ENCODE measurements at regions not wholly inside any gene's neighbourhood (a gene's known extent, or its start where the extent isn't known, plus 50 kb on each side); places are given as distances from the start of the nearest gene placed in this dataset.

DNA sequence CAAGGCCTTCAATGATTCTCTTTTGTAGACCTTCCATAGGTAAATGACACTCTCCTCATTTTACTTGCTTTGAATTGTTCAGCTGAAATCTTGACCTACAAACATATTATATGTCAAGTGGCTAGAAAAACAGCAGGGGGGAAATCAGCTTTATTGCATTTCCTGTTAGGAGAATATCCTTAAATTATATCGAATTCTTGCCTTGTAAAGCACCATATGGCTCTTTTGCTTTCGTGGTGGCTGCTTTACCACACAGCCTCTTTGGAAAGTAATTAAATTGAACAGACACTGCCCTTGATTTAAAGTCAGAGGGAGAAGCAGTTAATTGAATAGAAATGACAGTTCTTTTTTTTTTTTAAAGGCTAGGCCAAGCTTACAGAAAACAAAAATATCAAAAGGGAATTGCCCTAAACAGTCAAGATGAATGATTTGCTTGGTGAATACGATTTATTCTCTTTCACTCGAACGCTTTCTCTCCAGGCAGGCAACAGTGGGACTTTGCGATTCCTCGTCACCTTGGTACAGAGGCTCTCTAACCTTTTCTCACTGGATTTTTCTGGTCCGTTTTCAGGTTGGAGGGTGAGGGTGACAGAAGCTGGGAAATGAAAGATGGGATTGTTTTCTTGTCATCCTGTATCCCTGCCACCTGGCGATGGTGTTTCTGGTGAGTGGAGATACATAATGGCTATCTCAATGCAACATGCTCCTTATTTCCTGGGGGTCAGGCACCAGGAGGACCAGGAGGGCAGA, 126.0 kb downstream of the GATA3 start (continued):
- TF ChIP-seq CTCF (IDR thresholded peaks at IDR 0.05; ENCODE audit: low read depth, low read length, missing input control) (no peak), JUND (IDR thresholded peaks at IDR 0.05) (no peak)

DNA sequence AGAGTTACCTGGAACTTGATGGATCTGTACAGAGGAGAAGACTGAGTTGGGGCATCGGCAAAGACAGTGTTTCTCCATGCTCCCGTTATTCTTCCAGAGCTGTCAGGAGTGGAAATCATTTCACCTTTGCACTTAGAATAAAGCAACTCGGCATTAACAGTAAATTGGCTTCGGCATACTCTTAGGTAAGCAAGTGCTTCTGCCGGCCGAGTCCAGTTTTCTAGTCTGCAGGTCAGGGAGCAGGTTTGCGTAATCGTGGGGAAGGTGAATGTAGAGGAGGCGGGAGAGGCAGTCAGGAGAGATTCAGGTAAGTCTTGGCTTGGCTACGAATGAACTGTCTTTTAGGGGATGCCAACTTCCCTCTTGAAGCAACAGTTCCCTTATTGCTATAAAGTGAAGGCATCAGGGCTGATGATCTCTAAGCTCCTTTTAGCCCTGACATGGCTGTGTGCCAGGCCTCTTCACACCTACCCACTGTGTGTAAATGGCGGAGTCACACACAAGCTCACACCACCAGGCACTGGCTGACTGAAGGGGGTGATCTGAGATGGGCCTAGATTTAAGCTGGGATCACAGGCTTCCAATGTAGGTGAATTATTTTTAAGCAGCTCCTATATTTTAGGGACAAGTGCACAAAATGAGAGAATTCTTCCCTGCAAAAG, 127.1 kb downstream of the GATA3 start:
- TF ChIP-seq TAF1 (conservative IDR thresholded peaks at IDR 0.05) (no peak), FOXA2 (IDR thresholded peaks at IDR 0.05) (peak; percentile 72), CTCF (IDR thresholded peaks at IDR 0.05; ENCODE audit: low read depth, low read length, missing input control) (no peak), SP1 (IDR thresholded peaks at IDR 0.05) (peak; percentile 96), GABPA (IDR thresholded peaks at IDR 0.05 in 1 of 2, conservative IDR thresholded peaks at IDR 0.05 in 1 of 2) (no peak), FOXA1 (IDR thresholded peaks at IDR 0.05) (peak; percentile 45), EGR1 (IDR thresholded peaks at IDR 0.05; ENCODE audit: low read depth in 2 of 2) (peak in 1 of 2 donors; percentile 65), RAD21 (IDR thresholded peaks at IDR 0.05) (peak; percentile 59), RXRA (IDR thresholded peaks at IDR 0.05) (peak; percentile 83 to 93), YY1 (IDR thresholded peaks at IDR 0.05) (peak; percentile 68), HNF4G (IDR thresholded peaks at IDR 0.05) (peak; percentile 97), JUND (IDR thresholded peaks at IDR 0.05) (peak; percentile 61 to 86), NR2F2 (IDR thresholded peaks at IDR 0.05) (peak; percentile 65), HNF4A (conservative IDR thresholded peaks at IDR 0.05) (peak; percentile 99 to 100), ZBTB33 (IDR thresholded peaks at IDR 0.05) (peak; percentile 72)
- TF ChIP-seq, protein P1, sequence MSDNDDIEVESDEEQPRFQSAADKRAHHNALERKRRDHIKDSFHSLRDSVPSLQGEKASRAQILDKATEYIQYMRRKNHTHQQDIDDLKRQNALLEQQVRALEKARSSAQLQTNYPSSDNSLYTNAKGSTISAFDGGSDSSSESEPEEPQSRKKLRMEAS (IDR thresholded peaks at IDR 0.05) = peak; percentile 76
- TF ChIP-seq, protein P2, sequence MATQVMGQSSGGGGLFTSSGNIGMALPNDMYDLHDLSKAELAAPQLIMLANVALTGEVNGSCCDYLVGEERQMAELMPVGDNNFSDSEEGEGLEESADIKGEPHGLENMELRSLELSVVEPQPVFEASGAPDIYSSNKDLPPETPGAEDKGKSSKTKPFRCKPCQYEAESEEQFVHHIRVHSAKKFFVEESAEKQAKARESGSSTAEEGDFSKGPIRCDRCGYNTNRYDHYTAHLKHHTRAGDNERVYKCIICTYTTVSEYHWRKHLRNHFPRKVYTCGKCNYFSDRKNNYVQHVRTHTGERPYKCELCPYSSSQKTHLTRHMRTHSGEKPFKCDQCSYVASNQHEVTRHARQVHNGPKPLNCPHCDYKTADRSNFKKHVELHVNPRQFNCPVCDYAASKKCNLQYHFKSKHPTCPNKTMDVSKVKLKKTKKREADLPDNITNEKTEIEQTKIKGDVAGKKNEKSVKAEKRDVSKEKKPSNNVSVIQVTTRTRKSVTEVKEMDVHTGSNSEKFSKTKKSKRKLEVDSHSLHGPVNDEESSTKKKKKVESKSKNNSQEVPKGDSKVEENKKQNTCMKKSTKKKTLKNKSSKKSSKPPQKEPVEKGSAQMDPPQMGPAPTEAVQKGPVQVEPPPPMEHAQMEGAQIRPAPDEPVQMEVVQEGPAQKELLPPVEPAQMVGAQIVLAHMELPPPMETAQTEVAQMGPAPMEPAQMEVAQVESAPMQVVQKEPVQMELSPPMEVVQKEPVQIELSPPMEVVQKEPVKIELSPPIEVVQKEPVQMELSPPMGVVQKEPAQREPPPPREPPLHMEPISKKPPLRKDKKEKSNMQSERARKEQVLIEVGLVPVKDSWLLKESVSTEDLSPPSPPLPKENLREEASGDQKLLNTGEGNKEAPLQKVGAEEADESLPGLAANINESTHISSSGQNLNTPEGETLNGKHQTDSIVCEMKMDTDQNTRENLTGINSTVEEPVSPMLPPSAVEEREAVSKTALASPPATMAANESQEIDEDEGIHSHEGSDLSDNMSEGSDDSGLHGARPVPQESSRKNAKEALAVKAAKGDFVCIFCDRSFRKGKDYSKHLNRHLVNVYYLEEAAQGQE (IDR thresholded peaks at IDR 0.05) = peak; percentile 73
- TF ChIP-seq, protein P3, sequence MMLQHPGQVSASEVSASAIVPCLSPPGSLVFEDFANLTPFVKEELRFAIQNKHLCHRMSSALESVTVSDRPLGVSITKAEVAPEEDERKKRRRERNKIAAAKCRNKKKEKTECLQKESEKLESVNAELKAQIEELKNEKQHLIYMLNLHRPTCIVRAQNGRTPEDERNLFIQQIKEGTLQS (IDR thresholded peaks at IDR 0.05) = peak; percentile 78
- DNase-seq (ENCODE audit: low spot score) = peak; percentile 44
- WGBS = 36% methylated on average over 11 of the region's 11 CpGs

More for the DNA sequence above, 127.1 kb downstream of the GATA3 start:
- Histone ChIP-seq H3K4me3 (ENCODE audit: low read depth in 1 of 3, low read length in 3 of 3) (peak overlapping the region in 1 of 3 donors; percentile 42), H3K27ac (ENCODE audit: low read depth in 1 of 2, low read length in 2 of 2) (peak overlapping the region; percentile 27 to 40), H3K4me1 (ENCODE audit: control insufficient read depth in 4 of 4, insufficient read depth in 4 of 4, low read length in 3 of 4) (peaks cover 0 to 31% (median 23%) of the 10 kb centered on the region in 4 donors), H3K9me3 (ENCODE audit: control insufficient read depth in 4 of 4, low read length in 3 of 4) (no peaks in the 10 kb centered on the region), H3K36me3 (ENCODE audit: control insufficient read depth in 4 of 4, insufficient read depth in 3 of 4, low read depth in 1 of 4, low read length in 3 of 4) (no peaks in the 10 kb centered on the region), H3K9ac (ENCODE audit: low read depth in 1 of 2, low read length in 2 of 2) (peak overlapping the region in 1 of 2 donors; percentile 15), H3K27me3 (ENCODE audit: control insufficient read depth in 4 of 4, insufficient read depth in 4 of 4, low read length in 3 of 4) (no peaks in the 10 kb centered on the region)
